ENCODE measurements at regions not wholly inside any gene's neighbourhood (a gene's known extent, or its start where the extent isn't known, plus 50 kb on each side); places are given as distances from the start of the nearest gene placed in this dataset.

DNA sequence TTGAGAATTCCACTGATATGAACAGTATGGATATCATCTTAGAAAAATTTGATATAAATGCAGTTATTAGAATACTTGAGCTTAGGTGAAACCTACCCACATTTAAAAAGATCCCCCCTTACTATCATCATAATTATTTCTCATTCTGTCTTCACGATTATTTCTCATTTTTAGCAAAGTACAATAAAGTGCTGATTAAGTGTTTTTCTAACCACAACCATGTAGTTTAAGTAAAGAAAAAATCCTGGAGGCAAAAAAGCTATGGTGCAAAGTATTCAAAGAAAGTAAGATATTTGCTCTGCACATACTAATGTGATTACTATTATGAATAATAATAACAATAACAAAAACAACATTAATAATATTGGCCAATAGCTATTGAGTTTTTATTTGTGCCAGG lies 365.6 kb upstream of the PCDH7 start:
- TF ChIP-seq EZH2phosphoT487 (IDR thresholded peaks at IDR 0.05; ENCODE audit: unreplicated experiment) = no peak
- TF ChIP-seq, protein P1, sequence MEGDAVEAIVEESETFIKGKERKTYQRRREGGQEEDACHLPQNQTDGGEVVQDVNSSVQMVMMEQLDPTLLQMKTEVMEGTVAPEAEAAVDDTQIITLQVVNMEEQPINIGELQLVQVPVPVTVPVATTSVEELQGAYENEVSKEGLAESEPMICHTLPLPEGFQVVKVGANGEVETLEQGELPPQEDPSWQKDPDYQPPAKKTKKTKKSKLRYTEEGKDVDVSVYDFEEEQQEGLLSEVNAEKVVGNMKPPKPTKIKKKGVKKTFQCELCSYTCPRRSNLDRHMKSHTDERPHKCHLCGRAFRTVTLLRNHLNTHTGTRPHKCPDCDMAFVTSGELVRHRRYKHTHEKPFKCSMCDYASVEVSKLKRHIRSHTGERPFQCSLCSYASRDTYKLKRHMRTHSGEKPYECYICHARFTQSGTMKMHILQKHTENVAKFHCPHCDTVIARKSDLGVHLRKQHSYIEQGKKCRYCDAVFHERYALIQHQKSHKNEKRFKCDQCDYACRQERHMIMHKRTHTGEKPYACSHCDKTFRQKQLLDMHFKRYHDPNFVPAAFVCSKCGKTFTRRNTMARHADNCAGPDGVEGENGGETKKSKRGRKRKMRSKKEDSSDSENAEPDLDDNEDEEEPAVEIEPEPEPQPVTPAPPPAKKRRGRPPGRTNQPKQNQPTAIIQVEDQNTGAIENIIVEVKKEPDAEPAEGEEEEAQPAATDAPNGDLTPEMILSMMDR (conservative IDR thresholded peaks at IDR 0.05; ENCODE audit: low read depth in 2 of 2) = no peak
- TF ChIP-seq JUNB (IDR thresholded peaks at IDR 0.05; ENCODE audit: unreplicated experiment) = no peak
- no peak for TF ChIP-seq EZH2 (IDR thresholded peaks at IDR 0.05; ENCODE audit: low read depth, unreplicated experiment)
- TF ChIP-seq, protein P2, sequence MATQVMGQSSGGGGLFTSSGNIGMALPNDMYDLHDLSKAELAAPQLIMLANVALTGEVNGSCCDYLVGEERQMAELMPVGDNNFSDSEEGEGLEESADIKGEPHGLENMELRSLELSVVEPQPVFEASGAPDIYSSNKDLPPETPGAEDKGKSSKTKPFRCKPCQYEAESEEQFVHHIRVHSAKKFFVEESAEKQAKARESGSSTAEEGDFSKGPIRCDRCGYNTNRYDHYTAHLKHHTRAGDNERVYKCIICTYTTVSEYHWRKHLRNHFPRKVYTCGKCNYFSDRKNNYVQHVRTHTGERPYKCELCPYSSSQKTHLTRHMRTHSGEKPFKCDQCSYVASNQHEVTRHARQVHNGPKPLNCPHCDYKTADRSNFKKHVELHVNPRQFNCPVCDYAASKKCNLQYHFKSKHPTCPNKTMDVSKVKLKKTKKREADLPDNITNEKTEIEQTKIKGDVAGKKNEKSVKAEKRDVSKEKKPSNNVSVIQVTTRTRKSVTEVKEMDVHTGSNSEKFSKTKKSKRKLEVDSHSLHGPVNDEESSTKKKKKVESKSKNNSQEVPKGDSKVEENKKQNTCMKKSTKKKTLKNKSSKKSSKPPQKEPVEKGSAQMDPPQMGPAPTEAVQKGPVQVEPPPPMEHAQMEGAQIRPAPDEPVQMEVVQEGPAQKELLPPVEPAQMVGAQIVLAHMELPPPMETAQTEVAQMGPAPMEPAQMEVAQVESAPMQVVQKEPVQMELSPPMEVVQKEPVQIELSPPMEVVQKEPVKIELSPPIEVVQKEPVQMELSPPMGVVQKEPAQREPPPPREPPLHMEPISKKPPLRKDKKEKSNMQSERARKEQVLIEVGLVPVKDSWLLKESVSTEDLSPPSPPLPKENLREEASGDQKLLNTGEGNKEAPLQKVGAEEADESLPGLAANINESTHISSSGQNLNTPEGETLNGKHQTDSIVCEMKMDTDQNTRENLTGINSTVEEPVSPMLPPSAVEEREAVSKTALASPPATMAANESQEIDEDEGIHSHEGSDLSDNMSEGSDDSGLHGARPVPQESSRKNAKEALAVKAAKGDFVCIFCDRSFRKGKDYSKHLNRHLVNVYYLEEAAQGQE (IDR thresholded peaks at IDR 0.05; ENCODE audit: unreplicated experiment) = no peak
- no peak for TF ChIP-seq POLR2AphosphoS5 (IDR thresholded peaks at IDR 0.05; ENCODE audit: low read depth)
- TF ChIP-seq STAT1 (IDR thresholded peaks at IDR 0.05; ENCODE audit: unreplicated experiment) = no peak
- TF ChIP-seq, protein P3, sequence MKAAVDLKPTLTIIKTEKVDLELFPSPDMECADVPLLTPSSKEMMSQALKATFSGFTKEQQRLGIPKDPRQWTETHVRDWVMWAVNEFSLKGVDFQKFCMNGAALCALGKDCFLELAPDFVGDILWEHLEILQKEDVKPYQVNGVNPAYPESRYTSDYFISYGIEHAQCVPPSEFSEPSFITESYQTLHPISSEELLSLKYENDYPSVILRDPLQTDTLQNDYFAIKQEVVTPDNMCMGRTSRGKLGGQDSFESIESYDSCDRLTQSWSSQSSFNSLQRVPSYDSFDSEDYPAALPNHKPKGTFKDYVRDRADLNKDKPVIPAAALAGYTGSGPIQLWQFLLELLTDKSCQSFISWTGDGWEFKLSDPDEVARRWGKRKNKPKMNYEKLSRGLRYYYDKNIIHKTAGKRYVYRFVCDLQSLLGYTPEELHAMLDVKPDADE (IDR thresholded peaks at IDR 0.05) = no peak
- TF ChIP-seq CREB1 (CRISPR knock-in tag; IDR thresholded peaks at IDR 0.05; ENCODE audit: low read depth) = no peak
- no peak for TF ChIP-seq ZNF114 (CRISPR knock-in tag; IDR thresholded peaks at IDR 0.05)
- no peak for TF ChIP-seq ZNF331 (CRISPR knock-in tag; IDR thresholded peaks at IDR 0.05; ENCODE audit: low read depth)
- TF ChIP-seq NANOG (IDR thresholded peaks at IDR 0.05; ENCODE audit: borderline replicate concordance) = no peak
